ENCODE measurements at regions not wholly inside any gene's neighbourhood (a gene's known extent, or its start where the extent isn't known, plus 50 kb on each side); places are given as distances from the start of the nearest gene placed in this dataset.

DNA sequence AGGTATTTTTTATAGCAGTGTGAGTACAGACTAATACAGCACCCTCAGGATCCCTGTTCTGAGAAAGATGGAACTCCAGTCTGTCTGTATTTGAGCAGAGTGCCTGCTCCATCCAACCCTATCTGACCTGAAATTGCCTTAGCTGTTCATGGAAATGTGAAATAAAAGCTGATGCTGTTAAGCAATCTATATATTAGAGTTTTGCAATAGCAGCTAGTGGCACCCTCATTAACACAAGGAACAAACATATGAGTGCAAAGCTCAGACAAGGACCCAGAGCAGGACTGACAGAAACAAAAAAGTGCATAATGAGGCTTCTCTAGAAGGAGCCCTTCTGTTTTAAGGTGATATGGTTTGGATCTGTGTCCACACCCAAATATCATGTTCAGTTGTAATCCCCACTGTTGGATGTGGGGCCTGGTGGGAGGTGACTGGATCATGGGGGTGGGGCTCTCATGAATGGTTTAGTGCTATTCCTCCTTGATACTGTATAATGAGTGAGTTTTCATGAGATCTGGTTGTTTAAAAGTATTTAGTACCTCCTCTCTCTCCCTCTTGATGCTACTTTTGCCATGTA, 272.9 kb upstream of the KLF3 start:
- ChIA-PET POLR2A (no interaction called here), CTCF (interaction anchor here (0.8 kb wide), 1 partner anchor 13 kb away, joined by 3 read pairs; no protein-coding TSS in a partner anchor)
- TF ChIP-seq, protein P1, sequence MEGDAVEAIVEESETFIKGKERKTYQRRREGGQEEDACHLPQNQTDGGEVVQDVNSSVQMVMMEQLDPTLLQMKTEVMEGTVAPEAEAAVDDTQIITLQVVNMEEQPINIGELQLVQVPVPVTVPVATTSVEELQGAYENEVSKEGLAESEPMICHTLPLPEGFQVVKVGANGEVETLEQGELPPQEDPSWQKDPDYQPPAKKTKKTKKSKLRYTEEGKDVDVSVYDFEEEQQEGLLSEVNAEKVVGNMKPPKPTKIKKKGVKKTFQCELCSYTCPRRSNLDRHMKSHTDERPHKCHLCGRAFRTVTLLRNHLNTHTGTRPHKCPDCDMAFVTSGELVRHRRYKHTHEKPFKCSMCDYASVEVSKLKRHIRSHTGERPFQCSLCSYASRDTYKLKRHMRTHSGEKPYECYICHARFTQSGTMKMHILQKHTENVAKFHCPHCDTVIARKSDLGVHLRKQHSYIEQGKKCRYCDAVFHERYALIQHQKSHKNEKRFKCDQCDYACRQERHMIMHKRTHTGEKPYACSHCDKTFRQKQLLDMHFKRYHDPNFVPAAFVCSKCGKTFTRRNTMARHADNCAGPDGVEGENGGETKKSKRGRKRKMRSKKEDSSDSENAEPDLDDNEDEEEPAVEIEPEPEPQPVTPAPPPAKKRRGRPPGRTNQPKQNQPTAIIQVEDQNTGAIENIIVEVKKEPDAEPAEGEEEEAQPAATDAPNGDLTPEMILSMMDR (IDR thresholded peaks at IDR 0.05; ENCODE audit: control extremely low read depth, extremely low read depth, low read depth, missing control alignments) = no peak
- DNase-seq (ENCODE audit: extremely low spot score) = no peak

DNA sequence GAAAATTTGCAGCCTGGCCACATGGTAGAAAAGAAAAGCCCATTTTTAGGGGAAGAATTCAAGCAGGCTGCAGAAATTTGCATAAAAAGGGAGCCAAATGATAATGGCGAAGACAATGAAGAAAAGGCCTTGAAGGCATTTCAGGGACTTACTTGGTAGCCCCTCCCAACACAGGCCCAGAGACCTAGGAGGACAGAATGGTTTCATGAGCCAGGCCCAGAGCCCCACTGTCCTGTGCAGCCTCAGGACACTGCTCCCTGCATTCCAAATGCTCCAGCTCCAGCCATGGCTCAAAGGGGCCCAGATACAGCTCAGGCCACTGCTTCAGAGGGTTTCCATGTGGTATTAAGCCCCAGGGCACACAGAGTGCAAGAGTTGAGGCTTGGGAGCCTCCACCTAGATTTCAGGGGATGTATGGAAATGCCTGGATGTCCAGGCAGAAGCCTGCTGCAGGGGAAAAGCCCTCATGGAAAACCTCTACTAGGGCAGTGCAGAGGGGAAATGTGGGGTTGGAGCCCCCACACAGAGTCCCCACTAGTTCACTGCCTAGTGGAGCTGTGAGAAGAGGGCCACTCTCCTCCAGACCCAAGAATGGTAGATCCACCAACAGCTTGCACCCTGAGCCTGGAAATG, 271.7 kb upstream of the KLF3 start:
- DNase-seq (ENCODE audit: extremely low spot score) = no peak
- TF ChIP-seq, protein P1 (IDR thresholded peaks at IDR 0.05; ENCODE audit: control extremely low read depth, extremely low read depth, low read depth, missing control alignments) = no peak
- ChIA-PET POLR2A (no interaction called here), CTCF (no interaction called here)

DNA sequence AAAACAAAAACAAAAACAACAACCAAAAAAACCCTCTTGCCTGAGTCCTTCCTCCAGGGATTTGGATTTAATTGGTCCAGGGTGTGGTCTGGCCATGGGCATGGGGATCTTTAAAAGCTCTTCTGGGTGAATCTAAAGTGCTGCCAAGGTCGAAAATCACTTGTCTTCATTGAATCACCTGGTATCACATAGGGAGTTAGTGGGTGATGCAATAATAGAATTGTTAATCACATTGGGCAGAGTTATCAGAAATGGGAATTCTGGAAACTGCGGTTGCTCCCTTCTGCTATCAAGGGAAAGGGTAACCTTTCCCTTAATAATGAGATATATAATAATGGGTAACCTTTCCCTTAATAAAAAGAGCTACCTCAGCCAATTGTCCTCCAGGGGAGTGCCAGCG, 267.9 kb upstream of the KLF3 start:
- ChIA-PET POLR2A (no interaction called here), CTCF (interaction anchor here (0.9 kb wide), 1 partner anchor 11 kb away, joined by 3 read pairs; no protein-coding TSS in a partner anchor)
- no peak for DNase-seq (ENCODE audit: extremely low spot score)
- TF ChIP-seq, protein P1 (IDR thresholded peaks at IDR 0.05; ENCODE audit: control extremely low read depth, extremely low read depth, low read depth, missing control alignments) = no peak

DNA sequence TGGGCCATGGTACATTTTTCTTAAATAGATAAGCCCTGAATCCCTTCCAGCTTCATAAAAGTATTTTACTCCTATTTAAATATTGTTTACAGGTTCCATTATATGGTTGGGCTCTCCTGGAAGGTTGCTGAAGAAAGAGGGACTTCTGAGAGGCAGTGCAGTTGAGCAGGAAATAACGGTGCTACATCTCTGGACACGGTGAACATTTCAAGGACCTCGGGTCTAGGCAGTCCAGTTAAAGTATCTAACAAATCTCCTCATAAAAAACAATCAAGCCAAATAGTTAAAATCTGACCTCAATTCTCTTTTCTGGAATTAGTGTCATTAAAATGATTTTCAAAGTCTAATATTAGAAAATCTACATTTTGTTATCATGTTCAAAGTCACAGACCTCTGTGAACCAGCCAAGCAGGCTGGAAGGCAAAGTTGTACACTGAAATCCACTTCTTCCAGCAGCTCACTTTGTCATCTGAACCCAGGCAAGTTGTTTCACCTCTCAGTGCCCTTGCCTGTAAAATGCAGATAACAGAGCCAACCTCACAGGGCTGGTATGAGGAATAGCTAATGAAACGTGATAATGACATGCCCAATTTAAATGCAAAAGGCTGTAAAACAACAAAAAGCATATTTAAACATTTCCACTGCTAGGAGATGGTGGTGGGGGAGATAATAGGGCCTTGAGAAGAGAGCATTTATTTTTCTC, 267.0 kb upstream of the KLF3 start:
- TF ChIP-seq, protein P1 (IDR thresholded peaks at IDR 0.05; ENCODE audit: control extremely low read depth, extremely low read depth, low read depth, missing control alignments) = no peak
- DNase-seq (ENCODE audit: extremely low spot score) = no peak
- POLR2A ChIA-PET = no interaction called here
- CTCF ChIA-PET = interaction anchor here (0.9 kb wide), 1 partner anchor 10 kb away, joined by 3 read pairs; no protein-coding TSS in a partner anchor

DNA sequence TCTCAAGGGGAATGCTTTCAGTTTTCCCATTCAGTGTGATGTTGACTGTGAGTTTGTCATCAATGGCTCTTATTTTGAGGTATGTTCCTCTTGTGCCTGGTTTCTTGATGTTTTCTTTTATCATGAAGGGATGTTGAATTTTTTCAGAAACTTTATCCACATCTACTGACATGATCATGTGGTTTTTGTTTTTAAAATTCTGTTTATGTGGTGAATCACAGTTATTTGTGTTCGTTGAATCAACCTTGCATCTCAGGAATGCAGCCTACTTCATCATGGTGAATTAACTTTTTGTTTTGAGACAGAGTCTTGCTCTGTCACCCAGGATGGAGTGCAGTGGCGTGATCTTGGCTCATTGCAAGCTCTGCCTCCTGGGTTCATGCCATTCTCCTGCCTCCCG, 263.1 kb upstream of the KLF3 start:
- POLR2A ChIA-PET = no interaction called here
- TF ChIP-seq, protein P1 (IDR thresholded peaks at IDR 0.05; ENCODE audit: control extremely low read depth, extremely low read depth, low read depth, missing control alignments) = no peak
- no peak for DNase-seq (ENCODE audit: extremely low spot score)
- CTCF ChIA-PET = no interaction called here

DNA sequence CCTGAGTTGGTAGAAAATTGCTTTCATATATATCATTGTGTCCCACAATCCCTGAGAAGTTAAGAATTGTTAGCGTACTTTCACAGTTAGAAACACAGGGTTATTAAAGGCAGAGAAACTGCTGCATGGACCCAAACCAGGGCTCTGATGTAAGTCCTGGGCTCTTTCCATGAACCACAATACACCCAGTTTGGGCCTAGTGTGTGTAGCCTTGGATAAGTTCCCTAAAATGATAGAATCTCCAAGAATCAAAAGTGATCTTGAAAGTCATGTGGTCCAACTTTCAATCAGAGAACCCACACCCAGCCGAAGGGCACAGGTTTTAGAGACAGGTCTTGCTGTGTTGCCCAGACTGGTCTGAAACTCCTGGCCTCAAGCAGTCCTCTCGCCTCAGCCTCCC, 257.8 kb upstream of the KLF3 start:
- CTCF ChIA-PET = no interaction called here
- no peak for DNase-seq (ENCODE audit: extremely low spot score)
- POLR2A ChIA-PET = no interaction called here
- TF ChIP-seq, protein P1 (IDR thresholded peaks at IDR 0.05; ENCODE audit: control extremely low read depth, extremely low read depth, low read depth, missing control alignments) = no peak

Measured in GM10248 (cell line).